NOMO-1 treated with DMSO at 0.1 percent for 48 hours (cell line): ENCODE measurements at regions not wholly inside any gene's neighbourhood (a gene's known extent, or its start where the extent isn't known, plus 50 kb on each side); places are given as distances from the start of the nearest gene placed in this dataset.
A peak's percentile ranks its signal among the peaks of the same experiment; 100 is the strongest.
"Not testable (repeated sequence)": the region's sequence is repeated elsewhere in the genome, so short reads cannot be mapped to it uniquely, and the experiment has no call there.

Source experiments
- DNase-seq: peaks from one replicate; lab custom pipeline; 2025; ENCODE audit not compliant: unreplicated experiment; lab: John Stamatoyannopoulos, UW

GRCh38 chr12:31162896-31163560, 89.4 kb downstream of the DDX11 start:
- not testable (repeated sequence) for DNase-seq

- DNase-seq = not testable (repeated sequence)
Observed at GRCh38 chr12:31174293-31174692, 100.6 kb downstream of the DDX11 start.

- DNase-seq = not testable (repeated sequence)
Observed at GRCh38 chr12:31177514-31177913, 103.9 kb downstream of the DDX11 start.

GRCh38 chr12:31178875-31179274, 105.2 kb downstream of the DDX11 start:
- DNase-seq = not testable (repeated sequence)

GRCh38 chr12:31179627-31180237, 106.1 kb downstream of the DDX11 start:
- not testable (repeated sequence) for DNase-seq

GRCh38 chr12:31182571-31182970, 108.9 kb downstream of the DDX11 start:
- not testable (repeated sequence) for DNase-seq

- DNase-seq = not testable (repeated sequence)
Observed at GRCh38 chr12:31183107-31183506, 109.4 kb downstream of the DDX11 start.

GRCh38 chr12:31183899-31184298, 110.2 kb downstream of the DDX11 start:
- DNase-seq = not testable (repeated sequence)

GRCh38 chr12:31184667-31185066, 111.0 kb downstream of the DDX11 start:
- not testable (repeated sequence) for DNase-seq

- DNase-seq = not testable (repeated sequence)
Observed at GRCh38 chr12:31192689-31193088, 119.0 kb downstream of the DDX11 start.

- DNase-seq = peak; percentile 57
Observed at GRCh38 chr12:31195620-31196019, 122.0 kb downstream of the DDX11 start.

- not testable (repeated sequence) for DNase-seq
Observed at GRCh38 chr12:31199476-31199875, 125.8 kb downstream of the DDX11 start.

GRCh38 chr12:31201382-31201781, 124.6 kb downstream of the SINHCAF start:
- peak; percentile 26 for DNase-seq

GRCh38 chr12:31203261-31203660, 122.7 kb downstream of the SINHCAF start:
- DNase-seq = no peak

GRCh38 chr12:31205054-31205453, 120.9 kb downstream of the SINHCAF start:
- no peak for DNase-seq

GRCh38 chr12:31206038-31206670, 119.8 kb downstream of the SINHCAF start:
- no peak for DNase-seq

GRCh38 chr12:31207799-31208465, 118.0 kb downstream of the SINHCAF start:
- DNase-seq = no peak

- no peak for DNase-seq
Observed at GRCh38 chr12:31210104-31210503, 115.8 kb downstream of the SINHCAF start.

- no peak for DNase-seq
Observed at GRCh38 chr12:31210541-31210940, 115.4 kb downstream of the SINHCAF start.

GRCh38 chr12:31214626-31215517, 111.1 kb downstream of the SINHCAF start:
- no peak for DNase-seq
